NCI-H2196 treated with DMSO at 0.1 percent for 48 hours (cell line): ENCODE measurements at regions not wholly inside any gene's neighbourhood (a gene's known extent, or its start where the extent isn't known, plus 50 kb on each side); places are given as distances from the start of the nearest gene placed in this dataset.

Experiments
- DNase-seq: peaks from one replicate; lab custom pipeline; 2025; ENCODE audit not compliant: unreplicated experiment; lab: John Stamatoyannopoulos, UW

GRCh38 chr1:39085174-39085573 is 59.0 kb downstream of the NDUFS5 start:
- DNase-seq, result no peak

- no peak for DNase-seq
Observed at GRCh38 chr1:39086386-39086785, 60.2 kb downstream of the NDUFS5 start.

GRCh38 chr1:39086865-39087409 is 60.8 kb downstream of the NDUFS5 start:
- no peak for DNase-seq

GRCh38 chr1:39087435-39087834 is 61.3 kb downstream of the NDUFS5 start:
- DNase-seq, result no peak

- no peak for DNase-seq
Observed at GRCh38 chr1:39088658-39089057, 62.5 kb downstream of the NDUFS5 start.

GRCh38 chr1:39089931-39090521 is 63.9 kb downstream of the NDUFS5 start:
- DNase-seq, result no peak

- no peak for DNase-seq
Observed at GRCh38 chr1:39090757-39091380, 64.7 kb downstream of the NDUFS5 start.

GRCh38 chr1:39091845-39092645 is 65.9 kb downstream of the NDUFS5 start:
- peak; percentile 42 for DNase-seq

GRCh38 chr1:39094685-39095084 is 68.5 kb downstream of the NDUFS5 start:
- DNase-seq, result no peak

GRCh38 chr1:39098546-39099250 is 72.5 kb downstream of the NDUFS5 start:
- DNase-seq, result peak; percentile 97

- DNase-seq, result peak; percentile 87
Observed at GRCh38 chr1:39102537-39103327, 76.6 kb downstream of the NDUFS5 start.

GRCh38 chr1:39103328-39104157 is 77.4 kb downstream of the NDUFS5 start:
- DNase-seq, result no peak

GRCh38 chr1:39104158-39105060 is 78.3 kb downstream of the NDUFS5 start:
- DNase-seq, result no peak

- DNase-seq, result peak; percentile 16
Observed at GRCh38 chr1:39105061-39105840, 79.1 kb downstream of the NDUFS5 start.

- peak; percentile 24 for DNase-seq
Observed at GRCh38 chr1:39105841-39106765, 80.0 kb downstream of the NDUFS5 start.

GRCh38 chr1:39106801-39107327 is 80.7 kb downstream of the NDUFS5 start:
- DNase-seq, result no peak
